GM11168 (cell line): ENCODE measurements at regions not wholly inside any gene's neighbourhood (a gene's known extent, or its start where the extent isn't known, plus 50 kb on each side); places are given as distances from the start of the nearest gene placed in this dataset.
"Not testable (repeated sequence)": the region's sequence is repeated elsewhere in the genome, so short reads cannot be mapped to it uniquely, and the experiment has no call there.

Experiments
- in situ Hi-C: fragments of 300-500 bp; cut with MboI; formaldehyde crosslinking; loops from one replicate; pipeline ENCODE4 v1.12.0; 2022; ENCODE audit warnings: low sequenced_read_pairs; ENCODE audit not compliant: unreplicated experiment

DNA sequence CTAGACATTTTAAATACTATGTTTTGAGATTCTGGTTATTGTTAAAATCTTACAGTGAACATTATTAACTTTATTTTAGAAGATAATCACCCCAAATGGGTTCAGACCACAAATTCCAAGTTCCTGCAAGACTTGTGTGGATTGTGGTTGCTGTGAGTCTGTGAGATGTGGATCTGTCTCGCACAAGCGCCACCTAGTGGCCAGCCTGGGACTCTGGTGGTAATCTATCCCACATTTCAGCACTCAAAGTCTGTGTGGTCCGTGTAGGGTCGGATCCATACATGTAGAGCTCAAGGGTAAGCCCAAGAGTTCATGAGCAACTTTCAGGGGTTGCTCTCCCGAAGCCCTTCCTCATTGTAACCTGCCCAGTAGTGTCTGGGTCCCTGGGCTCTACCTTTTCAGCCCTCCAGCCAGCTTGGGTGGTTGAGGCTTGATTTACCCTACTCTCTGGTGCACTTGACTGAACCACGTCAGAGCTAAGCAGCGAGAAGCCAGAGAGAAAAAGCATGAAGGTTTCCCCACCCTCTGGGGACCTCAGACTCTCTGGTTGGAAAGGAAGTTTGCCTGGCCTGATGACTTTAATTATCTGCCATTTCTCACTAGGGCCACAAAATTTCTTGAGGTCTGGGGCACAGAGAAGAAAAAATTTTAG, 129.2 kb downstream of the ARHGAP11B start:
- in situ Hi-C loops = loop anchor here (5.0 kb wide), 2 partner anchors 93 to 892 kb away; no protein-coding TSS in a partner anchor

GRCh38 chr15:30760633-30761032, 134.7 kb downstream of the ARHGAP11B start:
- in situ Hi-C loops = not testable (repeated sequence)

GRCh38 chr15:30761365-30761764, 135.4 kb downstream of the ARHGAP11B start:
- in situ Hi-C loops = not testable (repeated sequence)

- in situ Hi-C loops = not testable (repeated sequence)
Observed at GRCh38 chr15:30769390-30770124, 134.2 kb upstream of the FAN1 start.

GRCh38 chr15:30770759-30771158, 133.0 kb upstream of the FAN1 start:
- in situ Hi-C loops = no loop called here

GRCh38 chr15:30783019-30783418, 120.7 kb upstream of the FAN1 start:
- in situ Hi-C loops = loop anchor here (25.0 kb wide), 1 partner anchor 354 kb away; no protein-coding TSS in a partner anchor

DNA sequence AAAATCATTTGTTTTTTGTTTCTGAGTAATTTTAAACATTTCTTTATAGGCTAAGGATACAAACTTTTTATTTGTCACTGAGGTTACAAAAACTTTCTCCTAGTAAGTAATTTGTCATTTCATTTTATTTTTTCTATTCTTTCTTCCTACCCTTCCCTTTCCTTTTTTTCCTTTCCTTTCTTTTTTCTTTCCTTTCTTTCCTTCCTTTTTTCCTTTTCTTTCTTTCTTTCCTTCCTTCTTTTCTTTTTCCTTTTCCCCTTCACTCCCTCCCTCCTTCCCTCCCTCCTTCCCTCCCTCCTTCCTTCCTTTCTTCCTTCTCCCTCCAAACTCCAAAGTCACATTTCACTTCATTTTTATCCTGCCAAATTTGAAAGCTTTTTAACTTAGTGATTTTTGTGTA, 115.1 kb upstream of the FAN1 start:
- in situ Hi-C loops = loop anchor here (25.0 kb wide), 1 partner anchor 349 kb away; no protein-coding TSS in a partner anchor

DNA sequence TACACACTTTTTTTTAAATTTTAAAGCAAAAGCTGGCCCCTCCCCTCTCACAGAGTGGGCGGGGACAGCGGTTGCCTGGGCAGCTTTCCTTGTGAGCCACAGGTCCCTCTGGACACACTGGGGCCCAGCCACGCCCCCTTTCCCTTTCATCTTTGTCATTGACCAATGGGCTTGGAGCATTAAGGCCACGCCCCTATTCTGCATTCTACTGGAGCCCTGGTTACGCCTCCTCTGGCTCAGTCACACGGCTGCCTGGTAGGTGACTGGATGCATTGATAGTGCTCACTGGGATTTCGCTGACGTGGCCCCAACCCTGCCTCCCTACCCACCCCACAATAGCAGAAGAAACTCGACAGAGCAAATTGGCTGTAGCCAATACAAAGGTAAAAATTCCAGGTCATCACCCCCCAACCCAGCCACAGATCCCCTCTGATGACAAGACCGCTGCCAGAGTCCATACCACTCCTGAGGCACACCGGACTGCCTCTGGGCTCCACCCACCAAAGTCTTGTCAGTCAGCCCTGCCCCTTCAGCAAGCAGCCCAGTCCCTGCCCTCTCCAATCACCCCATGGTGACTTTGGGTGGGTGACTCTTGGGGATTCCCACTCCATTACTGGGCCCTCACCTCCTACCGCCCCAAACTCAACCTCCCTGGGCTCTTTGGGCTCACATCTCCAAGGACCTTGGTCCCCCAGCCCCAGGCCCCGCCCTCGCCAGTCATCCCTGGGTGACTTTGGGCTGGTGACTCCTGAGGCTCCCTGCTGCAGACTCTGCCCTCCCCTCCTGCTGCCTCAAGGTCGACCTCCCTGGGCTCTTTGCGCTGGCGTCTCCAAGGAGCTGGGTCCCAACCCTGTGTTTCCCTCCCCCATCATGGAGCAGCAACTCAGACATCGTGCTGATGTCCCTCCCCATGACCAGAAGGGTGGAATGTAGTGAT, 112.2 kb upstream of the FAN1 start:
- in situ Hi-C loops = loop anchor here (25.0 kb wide), 1 partner anchor 346 kb away; no protein-coding TSS in a partner anchor

DNA sequence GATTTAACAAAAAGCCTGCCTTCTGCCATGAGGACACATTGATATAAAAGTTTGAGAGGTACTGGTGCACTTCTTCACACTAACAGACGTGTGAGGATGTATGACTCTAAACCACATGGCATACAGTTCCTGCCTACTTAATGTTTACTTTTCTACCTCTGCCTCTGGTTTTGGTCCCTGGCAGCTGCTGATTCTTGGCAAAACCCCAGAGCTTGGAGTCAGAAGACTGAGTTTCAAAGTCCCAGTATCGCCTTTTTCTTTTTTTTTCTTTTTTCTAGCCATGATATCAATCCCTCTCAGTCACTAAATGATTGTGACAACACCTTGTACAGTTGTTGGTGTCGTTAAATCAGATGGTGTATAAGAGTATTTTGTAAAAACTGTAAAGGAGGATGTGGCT, 110.9 kb upstream of the FAN1 start:
- in situ Hi-C loops = loop anchor here (25.0 kb wide), 1 partner anchor 344 kb away; no protein-coding TSS in a partner anchor

- in situ Hi-C loops = loop anchor here (25.0 kb wide), 1 partner anchor 343 kb away; no protein-coding TSS in a partner anchor
Observed at GRCh38 chr15:30794388-30794787, 109.3 kb upstream of the FAN1 start.

DNA sequence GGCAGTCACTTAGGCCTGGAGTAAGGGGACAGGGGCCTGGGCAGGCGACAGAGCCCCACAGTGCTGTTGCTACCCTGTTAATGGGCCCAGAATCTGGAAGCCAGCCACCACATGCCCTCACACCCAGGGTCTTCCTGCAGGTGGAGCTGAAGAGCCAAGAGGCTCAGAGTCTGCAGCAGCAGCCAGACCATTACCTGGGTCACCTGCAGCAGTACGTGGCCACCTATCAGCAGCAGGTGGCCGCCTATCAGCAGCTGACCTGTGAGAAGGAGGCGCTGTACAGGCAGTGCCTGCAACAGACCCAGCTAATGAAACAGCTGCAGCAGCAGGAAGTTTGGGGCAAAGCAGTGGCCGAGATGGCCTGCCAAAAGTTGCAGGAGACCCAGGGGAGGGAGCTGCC, 104.2 kb upstream of the FAN1 start:
- in situ Hi-C loops = loop anchor here (25.0 kb wide), 1 partner anchor 338 kb away; no protein-coding TSS in a partner anchor

DNA sequence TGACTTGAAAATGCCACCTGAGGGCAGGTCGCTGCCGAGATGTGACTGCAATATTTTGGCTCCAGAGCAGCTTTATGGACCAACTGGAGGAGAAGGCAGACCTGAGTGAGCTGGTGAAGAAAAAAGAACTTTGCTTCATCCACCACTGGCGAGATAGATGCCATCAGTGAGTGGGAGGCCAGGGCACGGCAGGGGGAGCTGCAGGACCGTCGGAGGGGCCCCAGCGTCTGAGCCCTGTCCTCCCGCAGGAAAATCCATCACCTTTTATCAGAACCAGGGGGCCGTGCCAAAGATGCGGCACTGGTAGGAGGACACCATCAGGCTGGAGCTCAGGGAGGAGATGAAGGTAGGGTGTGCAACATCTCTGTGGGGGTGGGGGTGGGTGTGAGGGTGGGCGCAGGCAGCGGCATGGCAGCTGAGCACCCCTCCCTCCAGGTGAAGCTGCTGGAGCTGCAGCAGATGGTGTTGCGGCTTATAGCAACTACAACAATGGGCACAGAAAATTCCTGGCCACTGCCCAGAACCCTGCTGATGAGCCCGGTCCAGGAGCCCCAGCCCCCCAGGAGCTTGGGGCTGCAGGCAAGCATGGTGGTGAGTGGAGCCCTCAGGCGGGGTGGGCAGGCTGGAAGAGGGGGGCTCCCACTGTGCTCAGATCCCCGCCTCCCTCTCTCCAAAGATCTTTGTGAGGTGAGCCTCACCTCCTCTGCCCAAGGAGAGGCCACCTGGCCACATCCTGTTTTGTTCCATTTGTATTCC, 102.4 kb upstream of the FAN1 start:
- in situ Hi-C loops = not testable (repeated sequence)

- in situ Hi-C loops = not testable (repeated sequence)
Observed at GRCh38 chr15:30802001-30802400, 101.7 kb upstream of the FAN1 start.

- in situ Hi-C loops = not testable (repeated sequence)
Observed at GRCh38 chr15:30803703-30804102, 100.0 kb upstream of the FAN1 start.

GRCh38 chr15:30816430-30816829, 87.3 kb upstream of the FAN1 start:
- in situ Hi-C loops = no loop called here

GRCh38 chr15:30823068-30823813, 80.5 kb upstream of the FAN1 start:
- in situ Hi-C loops = not testable (repeated sequence)

- in situ Hi-C loops = no loop called here
Observed at GRCh38 chr15:30824518-30825195, 79.1 kb upstream of the FAN1 start.

GRCh38 chr15:30827625-30828303, 76.0 kb upstream of the FAN1 start:
- in situ Hi-C loops = no loop called here
